SK-N-SH treated with all-trans-retinoic acid at 6 μM for 48 hours (cell line): ENCODE measurements at regions not wholly inside any gene's neighbourhood (a gene's known extent, or its start where the extent isn't known, plus 50 kb on each side); places are given as distances from the start of the nearest gene placed in this dataset.
A peak's percentile ranks its signal among the peaks of the same experiment; 100 is the strongest.
"Not testable (repeated sequence)": the region's sequence is repeated elsewhere in the genome, so short reads cannot be mapped to it uniquely, and the experiment has no call there.

ENCODE experiments used
- ATAC-seq: fragments of 200-7000 bp; cut with Tn5 transposase; 3 replicates; pipeline ENCODE4 v1.9.1; 2020; ENCODE audit warnings: mild to moderate bottlenecking, moderate library complexity
- ARNTL ChIP-seq: fragments of 450-650 bp; formaldehyde crosslinking; IDR thresholded peaks from 2 replicates; pipeline ENCODE4 v1.5.0; 2020; ENCODE audit warnings: low read depth, mild to moderate bottlenecking, moderate library complexity, borderline replicate concordance
- BACH2 ChIP-seq: fragments of 250-450 bp; sonication (Bioruptor Pico); IDR thresholded peaks from 2 replicates; pipeline ENCODE4 v1.9.0; 2021; ENCODE audit warnings: mild to moderate bottlenecking, borderline replicate concordance
- CSDC2 ChIP-seq: fragments of 250-450 bp; sonication (Bioruptor Pico); IDR thresholded peaks from 2 replicates; pipeline ENCODE4 v1.5.0; 2020; ENCODE audit warnings: mild to moderate bottlenecking, moderate library complexity
- GLIS3 ChIP-seq: fragments of 250-450 bp; sonication (Bioruptor Pico); IDR thresholded peaks from 2 replicates; pipeline ENCODE4 v1.5.0; 2020; ENCODE audit warnings: mild to moderate bottlenecking, moderate library complexity
- OSR1 ChIP-seq: fragments of 250-450 bp; sonication (Bioruptor Pico); IDR thresholded peaks from 2 replicates; pipeline ENCODE4 v1.8.0; 2022; ENCODE audit warnings: moderate library complexity, mild to moderate bottlenecking, inconsistent platforms
- RARB ChIP-seq: fragments of 250-450 bp; sonication (Bioruptor Pico); IDR thresholded peaks from 2 replicates; pipeline ENCODE4 v1.8.0; 2021; ENCODE audit warnings: mild to moderate bottlenecking, moderate library complexity
- SNAI2 ChIP-seq: fragments of 250-450 bp; sonication (Bioruptor Pico); IDR thresholded peaks from 2 replicates; pipeline ENCODE4 v1.5.0; 2020; ENCODE audit warnings: mild to moderate bottlenecking, moderate library complexity
- TOX ChIP-seq: fragments of 250-450 bp; sonication (Bioruptor Pico); IDR thresholded peaks from 2 replicates; pipeline ENCODE4 v1.8.0; 2021; ENCODE audit warnings: mild to moderate bottlenecking, moderate library complexity, borderline replicate concordance
- ZC3H10 ChIP-seq: fragments of 250-450 bp; sonication (Bioruptor Pico); IDR thresholded peaks from 2 replicates; pipeline ENCODE4 v1.5.1; 2021; ENCODE audit warnings: mild to moderate bottlenecking, moderate library complexity
- ZFP3 ChIP-seq: fragments of 250-450 bp; sonication (Bioruptor Pico); IDR thresholded peaks from 2 replicates; pipeline ENCODE4 v1.5.0; 2020; ENCODE audit warnings: mild to moderate bottlenecking, moderate library complexity
- ZNF565 ChIP-seq: fragments of 450-650 bp; formaldehyde crosslinking; conservative IDR thresholded peaks from 2 replicates; pipeline ENCODE4 v1.5.0; 2020; ENCODE audit warnings: low read depth, mild to moderate bottlenecking, moderate library complexity
- ZNF70 ChIP-seq: fragments of 450-650 bp; formaldehyde crosslinking; IDR thresholded peaks from 2 replicates; pipeline ENCODE4 v1.5.0; 2020; ENCODE audit warnings: mild to moderate bottlenecking, moderate library complexity
- ZNF8 ChIP-seq: fragments of 450-650 bp; formaldehyde crosslinking; IDR thresholded peaks from 2 replicates; pipeline ENCODE4 v1.5.0; 2020; ENCODE audit warnings: mild to moderate bottlenecking, moderate library complexity
- TF ChIP-seq, protein P1 (sequence below): fragments of 250-450 bp; sonication (Bioruptor Pico); IDR thresholded peaks from 2 replicates; pipeline ENCODE4 v1.5.0; 2020; ENCODE audit warnings: mild to moderate bottlenecking, moderate library complexity
- TF ChIP-seq, protein P2 (sequence below): fragments of 250-450 bp; sonication (Bioruptor Pico); IDR thresholded peaks from 2 replicates; pipeline ENCODE4 v1.5.1; 2021; ENCODE audit warnings: mild to moderate bottlenecking, moderate library complexity
- TF ChIP-seq, protein P3 (sequence below): fragments of 250-450 bp; sonication (Bioruptor Pico); IDR thresholded peaks from 2 replicates; pipeline ENCODE4 v1.8.0; 2021; ENCODE audit warnings: low read depth, mild to moderate bottlenecking, moderate library complexity, borderline replicate concordance
- TF ChIP-seq, protein P4 (sequence below): fragments of 250-450 bp; sonication (Bioruptor Pico); IDR thresholded peaks from 2 replicates; pipeline ENCODE4 v1.5.1; 2020; ENCODE audit warnings: low read depth, mild to moderate bottlenecking, moderate library complexity
- TF ChIP-seq, protein P5 (sequence below): fragments of 250-450 bp; sonication (Bioruptor Pico); IDR thresholded peaks from 2 replicates; pipeline ENCODE4 v1.8.0; 2020; ENCODE audit warnings: mild to moderate bottlenecking, moderate library complexity, borderline replicate concordance

DNA sequence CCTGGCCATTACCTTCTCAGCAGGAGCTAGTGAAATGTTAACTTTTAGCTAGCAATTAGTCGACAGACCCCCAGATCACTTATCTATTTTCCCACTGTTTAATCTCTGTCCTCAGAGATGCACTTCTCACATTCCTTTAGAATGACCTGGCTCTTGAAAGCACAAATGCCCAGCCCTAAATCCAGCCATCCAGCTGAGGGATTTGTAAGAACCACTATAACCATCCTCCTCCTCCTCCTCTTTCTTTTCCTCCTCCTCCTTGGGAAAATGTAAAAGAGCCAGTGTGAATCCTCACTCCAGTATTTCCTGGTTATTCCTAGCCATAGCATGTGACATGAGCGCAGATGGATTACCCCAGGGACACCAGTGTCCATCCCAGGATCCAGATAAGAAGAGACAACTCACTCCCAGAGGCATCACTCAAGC lies 124.3 kb downstream of the ENC1 start:
- no peak for TF ChIP-seq GLIS3 (CRISPR knock-in tag)
- TF ChIP-seq, protein P1, sequence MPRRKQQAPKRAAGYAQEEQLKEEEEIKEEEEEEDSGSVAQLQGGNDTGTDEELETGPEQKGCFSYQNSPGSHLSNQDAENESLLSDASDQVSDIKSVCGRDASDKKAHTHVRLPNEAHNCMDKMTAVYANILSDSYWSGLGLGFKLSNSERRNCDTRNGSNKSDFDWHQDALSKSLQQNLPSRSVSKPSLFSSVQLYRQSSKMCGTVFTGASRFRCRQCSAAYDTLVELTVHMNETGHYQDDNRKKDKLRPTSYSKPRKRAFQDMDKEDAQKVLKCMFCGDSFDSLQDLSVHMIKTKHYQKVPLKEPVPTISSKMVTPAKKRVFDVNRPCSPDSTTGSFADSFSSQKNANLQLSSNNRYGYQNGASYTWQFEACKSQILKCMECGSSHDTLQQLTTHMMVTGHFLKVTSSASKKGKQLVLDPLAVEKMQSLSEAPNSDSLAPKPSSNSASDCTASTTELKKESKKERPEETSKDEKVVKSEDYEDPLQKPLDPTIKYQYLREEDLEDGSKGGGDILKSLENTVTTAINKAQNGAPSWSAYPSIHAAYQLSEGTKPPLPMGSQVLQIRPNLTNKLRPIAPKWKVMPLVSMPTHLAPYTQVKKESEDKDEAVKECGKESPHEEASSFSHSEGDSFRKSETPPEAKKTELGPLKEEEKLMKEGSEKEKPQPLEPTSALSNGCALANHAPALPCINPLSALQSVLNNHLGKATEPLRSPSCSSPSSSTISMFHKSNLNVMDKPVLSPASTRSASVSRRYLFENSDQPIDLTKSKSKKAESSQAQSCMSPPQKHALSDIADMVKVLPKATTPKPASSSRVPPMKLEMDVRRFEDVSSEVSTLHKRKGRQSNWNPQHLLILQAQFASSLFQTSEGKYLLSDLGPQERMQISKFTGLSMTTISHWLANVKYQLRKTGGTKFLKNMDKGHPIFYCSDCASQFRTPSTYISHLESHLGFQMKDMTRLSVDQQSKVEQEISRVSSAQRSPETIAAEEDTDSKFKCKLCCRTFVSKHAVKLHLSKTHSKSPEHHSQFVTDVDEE = no peak
- TF ChIP-seq, all 23 proteins: peak for 0
- ATAC-seq = no peak

DNA sequence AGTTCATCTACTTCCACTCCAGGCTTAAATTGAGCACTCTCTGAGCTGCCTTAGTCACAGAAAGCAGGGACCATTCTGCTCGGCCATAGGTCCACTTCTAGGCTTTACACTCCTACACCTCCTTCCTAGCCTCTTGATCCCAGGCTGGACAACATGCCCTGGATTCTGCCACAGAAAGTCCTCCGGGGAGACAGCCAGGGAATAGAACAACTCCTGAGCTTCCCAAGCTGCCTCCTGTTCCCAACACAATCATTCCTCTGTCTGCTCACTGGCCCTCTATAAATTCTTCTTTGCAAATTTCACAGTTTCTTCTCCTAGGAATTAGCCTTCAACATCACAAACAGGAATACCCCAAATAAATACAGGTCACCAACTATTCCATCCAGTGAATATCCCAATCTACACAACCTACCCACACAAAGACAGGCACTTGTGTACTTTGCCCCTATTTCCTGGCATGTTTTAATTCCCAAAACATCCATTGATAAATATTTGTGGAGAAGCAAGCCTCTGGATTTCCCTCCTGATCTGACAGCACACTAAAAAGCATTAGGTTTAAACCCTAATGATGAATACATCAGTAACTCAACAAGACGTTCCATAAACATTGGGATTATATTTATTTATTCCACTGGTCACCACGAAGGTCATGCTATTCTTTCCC lies 125.5 kb downstream of the ENC1 start:
- ATAC-seq = no peak
- TF ChIP-seq ZC3H10 (CRISPR knock-in tag) (no peak), ZFP3 (CRISPR knock-in tag) (no peak), ARNTL (CRISPR knock-in tag) (no peak), TOX (no peak), CSDC2 (CRISPR knock-in tag) (no peak), RARB (no peak), ZNF565 (CRISPR knock-in tag) (no peak), OSR1 (CRISPR knock-in tag) (no peak), ZNF70 (CRISPR knock-in tag) (no peak), GLIS3 (CRISPR knock-in tag) (no peak), SNAI2 (no peak), BACH2 (CRISPR knock-in tag) (no peak), ZNF8 (no peak)
- TF ChIP-seq, protein P2, sequence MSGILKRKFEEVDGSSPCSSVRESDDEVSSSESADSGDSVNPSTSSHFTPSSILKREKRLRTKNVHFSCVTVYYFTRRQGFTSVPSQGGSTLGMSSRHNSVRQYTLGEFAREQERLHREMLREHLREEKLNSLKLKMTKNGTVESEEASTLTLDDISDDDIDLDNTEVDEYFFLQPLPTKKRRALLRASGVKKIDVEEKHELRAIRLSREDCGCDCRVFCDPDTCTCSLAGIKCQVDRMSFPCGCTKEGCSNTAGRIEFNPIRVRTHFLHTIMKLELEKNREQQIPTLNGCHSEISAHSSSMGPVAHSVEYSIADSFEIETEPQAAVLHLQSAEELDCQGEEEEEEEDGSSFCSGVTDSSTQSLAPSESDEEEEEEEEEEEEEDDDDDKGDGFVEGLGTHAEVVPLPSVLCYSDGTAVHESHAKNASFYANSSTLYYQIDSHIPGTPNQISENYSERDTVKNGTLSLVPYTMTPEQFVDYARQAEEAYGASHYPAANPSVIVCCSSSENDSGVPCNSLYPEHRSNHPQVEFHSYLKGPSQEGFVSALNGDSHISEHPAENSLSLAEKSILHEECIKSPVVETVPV = no peak
- TF ChIP-seq, protein P3, sequence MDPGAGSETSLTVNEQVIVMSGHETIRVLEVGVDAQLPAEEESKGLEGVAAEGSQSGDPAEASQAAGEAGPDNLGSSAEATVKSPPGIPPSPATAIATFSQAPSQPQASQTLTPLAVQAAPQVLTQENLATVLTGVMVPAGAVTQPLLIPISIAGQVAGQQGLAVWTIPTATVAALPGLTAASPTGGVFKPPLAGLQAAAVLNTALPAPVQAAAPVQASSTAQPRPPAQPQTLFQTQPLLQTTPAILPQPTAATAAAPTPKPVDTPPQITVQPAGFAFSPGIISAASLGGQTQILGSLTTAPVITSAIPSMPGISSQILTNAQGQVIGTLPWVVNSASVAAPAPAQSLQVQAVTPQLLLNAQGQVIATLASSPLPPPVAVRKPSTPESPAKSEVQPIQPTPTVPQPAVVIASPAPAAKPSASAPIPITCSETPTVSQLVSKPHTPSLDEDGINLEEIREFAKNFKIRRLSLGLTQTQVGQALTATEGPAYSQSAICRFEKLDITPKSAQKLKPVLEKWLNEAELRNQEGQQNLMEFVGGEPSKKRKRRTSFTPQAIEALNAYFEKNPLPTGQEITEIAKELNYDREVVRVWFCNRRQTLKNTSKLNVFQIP = no peak
- TF ChIP-seq, protein P4, sequence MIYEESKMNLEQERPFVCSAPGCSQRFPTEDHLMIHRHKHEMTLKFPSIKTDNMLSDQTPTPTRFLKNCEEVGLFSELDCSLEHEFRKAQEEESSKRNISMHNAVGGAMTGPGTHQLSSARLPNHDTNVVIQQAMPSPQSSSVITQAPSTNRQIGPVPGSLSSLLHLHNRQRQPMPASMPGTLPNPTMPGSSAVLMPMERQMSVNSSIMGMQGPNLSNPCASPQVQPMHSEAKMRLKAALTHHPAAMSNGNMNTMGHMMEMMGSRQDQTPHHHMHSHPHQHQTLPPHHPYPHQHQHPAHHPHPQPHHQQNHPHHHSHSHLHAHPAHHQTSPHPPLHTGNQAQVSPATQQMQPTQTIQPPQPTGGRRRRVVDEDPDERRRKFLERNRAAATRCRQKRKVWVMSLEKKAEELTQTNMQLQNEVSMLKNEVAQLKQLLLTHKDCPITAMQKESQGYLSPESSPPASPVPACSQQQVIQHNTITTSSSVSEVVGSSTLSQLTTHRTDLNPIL (CRISPR knock-in tag) = no peak
- TF ChIP-seq, protein P1 = no peak
- TF ChIP-seq, protein P5, sequence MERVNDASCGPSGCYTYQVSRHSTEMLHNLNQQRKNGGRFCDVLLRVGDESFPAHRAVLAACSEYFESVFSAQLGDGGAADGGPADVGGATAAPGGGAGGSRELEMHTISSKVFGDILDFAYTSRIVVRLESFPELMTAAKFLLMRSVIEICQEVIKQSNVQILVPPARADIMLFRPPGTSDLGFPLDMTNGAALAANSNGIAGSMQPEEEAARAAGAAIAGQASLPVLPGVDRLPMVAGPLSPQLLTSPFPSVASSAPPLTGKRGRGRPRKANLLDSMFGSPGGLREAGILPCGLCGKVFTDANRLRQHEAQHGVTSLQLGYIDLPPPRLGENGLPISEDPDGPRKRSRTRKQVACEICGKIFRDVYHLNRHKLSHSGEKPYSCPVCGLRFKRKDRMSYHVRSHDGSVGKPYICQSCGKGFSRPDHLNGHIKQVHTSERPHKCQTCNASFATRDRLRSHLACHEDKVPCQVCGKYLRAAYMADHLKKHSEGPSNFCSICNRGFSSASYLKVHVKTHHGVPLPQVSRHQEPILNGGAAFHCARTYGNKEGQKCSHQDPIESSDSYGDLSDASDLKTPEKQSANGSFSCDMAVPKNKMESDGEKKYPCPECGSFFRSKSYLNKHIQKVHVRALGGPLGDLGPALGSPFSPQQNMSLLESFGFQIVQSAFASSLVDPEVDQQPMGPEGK = no peak

DNA sequence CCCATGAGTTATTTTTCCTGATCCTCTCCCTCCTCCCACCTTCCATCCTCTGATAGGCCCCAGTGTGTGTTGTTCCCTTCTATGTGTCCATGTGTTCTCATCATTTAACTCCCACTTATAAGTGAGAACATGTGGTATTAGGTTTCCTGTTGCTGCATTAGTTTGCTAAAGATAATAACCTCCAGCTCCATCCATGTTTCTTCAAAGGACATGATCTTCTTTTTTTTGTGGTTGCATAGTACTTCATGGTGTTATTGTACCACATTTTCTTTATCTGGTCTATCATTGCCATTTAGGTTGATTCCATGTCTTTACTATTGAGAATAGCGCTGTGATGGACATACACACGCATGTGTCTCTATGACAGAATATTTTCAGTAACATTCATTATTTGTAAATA lies 128.8 kb downstream of the ENC1 start:
- TF ChIP-seq ZNF70 (CRISPR knock-in tag) = peak; percentile 95
- TF ChIP-seq, all 23 proteins: peak for 1; not testable (repeated sequence) for 22
- ATAC-seq = not testable (repeated sequence)
